T-helper 2 cell treated with Interferon-gamma antibody and Interleukin-4, amounts not matched to agents 5 μg/mL and 100 μg/mL, for 36 hours (primary cell): ENCODE measurements at regions not wholly inside any gene's neighbourhood (a gene's known extent, or its start where the extent isn't known, plus 50 kb on each side); places are given as distances from the start of the nearest gene placed in this dataset.
"Not testable (repeated sequence)": the region's sequence is repeated elsewhere in the genome, so short reads cannot be mapped to it uniquely, and the experiment has no call there.

Experiments
- DNase-seq: peaks from one replicate; pipeline ENCODE4 v3.0.0; 2021; ENCODE audit warnings: low spot score
- H3K27ac Mint-ChIP-seq: one replicate; pipeline ENCODE4 v1.8.0; 2021; ENCODE audit warnings: mild to moderate bottlenecking, mixed read lengths
- H3K27me3 Mint-ChIP-seq: one replicate; pipeline ENCODE4 v1.8.0; 2021; ENCODE audit warnings: low read depth, mixed read lengths
- H3K36me3 Mint-ChIP-seq: one replicate; pipeline ENCODE4 v1.8.0; 2021; ENCODE audit warnings: low read depth, mixed read lengths
- H3K4me1 Mint-ChIP-seq: one replicate; pipeline ENCODE4 v1.8.0; 2021; ENCODE audit warnings: low read depth, mixed read lengths
- H3K4me3 Mint-ChIP-seq: one replicate; pipeline ENCODE4 v1.8.0; 2022; ENCODE audit warnings: mild to moderate bottlenecking, moderate library complexity, mixed read lengths
- H3K9me3 Mint-ChIP-seq: one replicate; pipeline ENCODE4 v1.8.0; 2021; ENCODE audit warnings: mixed read lengths

DNA sequence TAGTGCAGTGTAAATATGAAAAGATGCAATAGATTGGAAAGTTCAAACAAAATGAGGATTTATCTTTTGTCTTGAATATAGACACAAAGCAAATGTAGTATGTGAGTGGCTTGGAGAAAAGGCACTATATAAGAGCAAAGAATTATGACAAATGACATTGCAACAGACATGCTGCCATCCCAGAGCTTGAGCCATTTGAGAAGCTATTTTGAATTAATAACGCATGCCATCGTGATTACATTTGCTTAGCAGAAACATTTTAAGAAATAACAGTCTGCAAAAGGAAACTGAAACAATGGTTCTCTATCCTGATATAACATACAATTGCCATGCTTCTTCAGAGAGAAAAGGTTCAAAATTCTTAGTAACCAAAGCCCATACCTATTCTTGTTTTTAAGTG, 677.1 kb downstream of the ZEB2 start:
- no peaks in the 10 kb centered on the region for H3K9me3 Mint-ChIP-seq
- H3K27ac Mint-ChIP-seq: no peak overlapping the region
- H3K4me3 Mint-ChIP-seq: no peak overlapping the region
- DNase-seq: no peak
- H3K4me1 Mint-ChIP-seq: no peaks in the 10 kb centered on the region
- H3K27me3 Mint-ChIP-seq: peaks cover 14% of the 10 kb centered on the region
- H3K36me3 Mint-ChIP-seq: no peaks in the 10 kb centered on the region

DNA sequence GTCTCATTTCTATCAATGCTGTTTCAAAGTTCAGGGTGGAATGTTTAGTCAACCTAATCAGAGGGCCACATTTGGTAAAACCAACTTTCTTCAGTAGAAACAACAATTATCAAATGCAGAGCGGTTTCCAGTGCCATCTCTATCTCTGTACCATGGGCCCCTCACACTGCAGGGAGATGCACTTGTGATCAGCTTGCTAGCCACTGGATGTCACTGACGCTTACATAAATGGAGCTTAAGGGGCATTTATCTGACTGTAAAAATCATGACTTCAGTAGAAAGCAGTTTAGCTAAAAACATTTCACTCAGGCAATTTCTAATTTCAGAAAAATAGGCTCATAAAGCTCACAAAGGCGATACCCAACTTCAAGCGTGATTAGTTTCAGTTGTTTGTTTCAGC, 678.0 kb downstream of the ZEB2 start:
- H3K27me3 Mint-ChIP-seq: peaks cover 10% of the 10 kb centered on the region
- no peaks in the 10 kb centered on the region for H3K9me3 Mint-ChIP-seq
- no peak overlapping the region for H3K27ac Mint-ChIP-seq
- H3K4me3 Mint-ChIP-seq: no peak overlapping the region
- H3K4me1 Mint-ChIP-seq: no peaks in the 10 kb centered on the region
- no peaks in the 10 kb centered on the region for H3K36me3 Mint-ChIP-seq
- no peak for DNase-seq

DNA sequence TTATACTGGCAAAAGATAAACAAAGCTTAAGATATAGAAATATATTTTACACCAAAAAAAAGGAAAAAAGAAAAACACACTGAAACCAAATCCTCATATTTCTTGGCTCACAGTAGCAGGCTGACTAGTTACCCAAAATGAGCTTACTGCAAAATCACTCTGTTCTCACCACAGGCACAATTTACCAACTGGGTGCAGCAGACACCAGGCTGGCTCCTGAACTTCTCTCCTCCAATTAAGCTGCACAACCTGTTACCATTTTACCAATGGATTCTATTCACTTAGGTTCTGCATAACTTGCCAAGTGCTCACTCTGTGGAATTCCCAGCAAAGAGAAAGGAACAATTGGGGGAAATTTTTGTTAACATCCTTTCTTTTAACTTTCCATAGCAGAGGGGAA, 679.3 kb downstream of the ZEB2 start:
- Mint-ChIP-seq H3K4me3 (no peak overlapping the region), H3K27ac (no peak overlapping the region), H3K9me3 (no peaks in the 10 kb centered on the region), H3K36me3 (no peaks in the 10 kb centered on the region), H3K4me1 (no peaks in the 10 kb centered on the region), H3K27me3 (peaks cover 11% of the 10 kb centered on the region)
- DNase-seq: no peak

DNA sequence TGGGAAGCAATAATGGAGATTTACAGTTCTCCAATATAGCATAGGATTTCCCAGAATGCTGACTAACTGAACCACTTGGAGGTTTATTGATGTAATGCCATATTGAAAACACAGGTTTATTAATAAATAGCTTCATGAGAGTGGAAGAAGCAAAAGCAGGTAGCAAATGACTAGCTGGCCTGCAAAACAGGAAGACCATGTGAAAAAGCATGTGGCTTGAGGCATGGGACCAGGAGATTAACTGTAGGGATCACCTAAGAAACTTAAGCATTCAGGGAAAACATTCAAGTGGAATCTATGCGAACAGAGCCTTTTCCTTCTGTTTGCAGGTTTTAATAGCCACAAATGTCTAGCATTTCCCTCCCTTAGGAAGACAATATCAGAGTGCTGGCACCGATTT, 679.7 kb downstream of the ZEB2 start:
- H3K27ac Mint-ChIP-seq: no peak overlapping the region
- H3K9me3 Mint-ChIP-seq: no peaks in the 10 kb centered on the region
- no peaks in the 10 kb centered on the region for H3K4me1 Mint-ChIP-seq
- H3K4me3 Mint-ChIP-seq: no peak overlapping the region
- no peaks in the 10 kb centered on the region for H3K36me3 Mint-ChIP-seq
- DNase-seq: no peak
- peaks cover 11% of the 10 kb centered on the region for H3K27me3 Mint-ChIP-seq

DNA sequence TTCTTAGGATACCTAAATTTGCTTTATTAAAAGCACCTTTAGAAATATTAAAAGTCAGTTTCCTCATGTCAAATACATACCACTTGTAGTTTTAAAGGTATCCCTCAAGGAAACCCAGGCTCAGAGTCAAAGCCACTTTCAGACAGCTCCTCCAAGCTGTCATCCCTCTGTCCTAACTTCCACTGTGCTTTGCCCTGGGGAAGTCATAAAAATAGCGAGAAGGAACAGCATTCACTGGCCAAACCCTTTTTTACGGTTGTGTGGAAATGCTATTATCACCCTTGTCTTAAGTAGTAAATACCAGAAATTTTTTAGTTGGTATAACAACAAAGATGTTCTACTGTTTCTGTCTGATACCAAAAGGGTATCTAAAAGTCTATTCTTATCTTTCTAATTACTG, 680.5 kb downstream of the ZEB2 start:
- Mint-ChIP-seq H3K9me3 (no peaks in the 10 kb centered on the region), H3K27me3 (peaks cover 13% of the 10 kb centered on the region), H3K36me3 (no peaks in the 10 kb centered on the region), H3K27ac (no peak overlapping the region), H3K4me3 (no peak overlapping the region), H3K4me1 (no peaks in the 10 kb centered on the region)
- no peak for DNase-seq

DNA sequence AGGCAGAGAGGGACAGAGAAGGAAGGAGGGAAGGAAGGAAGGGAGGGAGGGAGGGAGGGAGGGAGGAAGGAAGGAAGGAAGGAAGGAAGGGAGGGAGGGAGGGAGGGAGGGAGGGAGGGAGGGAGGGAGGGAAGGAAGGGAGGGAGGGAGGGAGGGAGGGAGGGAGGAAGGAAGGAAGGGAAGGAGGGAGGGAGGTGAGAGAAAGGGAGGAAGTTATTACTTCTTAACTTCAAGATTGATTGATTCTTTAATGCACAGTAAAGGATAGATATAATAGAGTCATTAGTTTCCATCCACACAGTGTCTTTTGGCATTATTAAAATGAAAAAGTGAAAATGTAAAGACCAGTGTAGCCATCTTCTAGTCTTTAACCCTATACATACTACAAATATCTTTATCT, 682.9 kb downstream of the ZEB2 start:
- H3K4me1 Mint-ChIP-seq, DNase-seq, H3K4me3 Mint-ChIP-seq, H3K27ac Mint-ChIP-seq, H3K9me3 Mint-ChIP-seq, H3K36me3 Mint-ChIP-seq, H3K27me3 Mint-ChIP-seq: not testable (repeated sequence)

DNA sequence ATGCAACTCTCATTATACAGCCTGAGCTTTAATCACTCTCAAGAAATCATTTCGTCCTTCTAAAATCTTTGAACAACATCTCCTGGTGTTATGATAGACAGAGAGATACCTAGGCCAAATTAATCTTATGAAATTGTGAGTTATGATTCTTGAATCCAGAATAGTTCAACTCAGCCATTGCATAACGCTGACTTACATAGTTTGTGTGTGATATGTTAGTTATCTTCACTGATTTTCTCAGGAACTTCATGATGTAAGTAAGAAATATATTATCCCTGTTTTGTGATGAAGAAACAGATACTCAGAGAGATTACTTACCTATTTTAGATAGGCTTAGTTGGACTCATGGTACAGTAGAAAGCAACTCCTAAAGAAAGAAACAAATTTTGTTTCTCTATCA, 684.4 kb downstream of the ZEB2 start:
- H3K4me3 Mint-ChIP-seq: no peak overlapping the region
- H3K4me1 Mint-ChIP-seq: no peaks in the 10 kb centered on the region
- peaks cover 4% of the 10 kb centered on the region for H3K27me3 Mint-ChIP-seq
- no peak overlapping the region for H3K27ac Mint-ChIP-seq
- H3K36me3 Mint-ChIP-seq: no peaks in the 10 kb centered on the region
- no peak for DNase-seq
- no peaks in the 10 kb centered on the region for H3K9me3 Mint-ChIP-seq

DNA sequence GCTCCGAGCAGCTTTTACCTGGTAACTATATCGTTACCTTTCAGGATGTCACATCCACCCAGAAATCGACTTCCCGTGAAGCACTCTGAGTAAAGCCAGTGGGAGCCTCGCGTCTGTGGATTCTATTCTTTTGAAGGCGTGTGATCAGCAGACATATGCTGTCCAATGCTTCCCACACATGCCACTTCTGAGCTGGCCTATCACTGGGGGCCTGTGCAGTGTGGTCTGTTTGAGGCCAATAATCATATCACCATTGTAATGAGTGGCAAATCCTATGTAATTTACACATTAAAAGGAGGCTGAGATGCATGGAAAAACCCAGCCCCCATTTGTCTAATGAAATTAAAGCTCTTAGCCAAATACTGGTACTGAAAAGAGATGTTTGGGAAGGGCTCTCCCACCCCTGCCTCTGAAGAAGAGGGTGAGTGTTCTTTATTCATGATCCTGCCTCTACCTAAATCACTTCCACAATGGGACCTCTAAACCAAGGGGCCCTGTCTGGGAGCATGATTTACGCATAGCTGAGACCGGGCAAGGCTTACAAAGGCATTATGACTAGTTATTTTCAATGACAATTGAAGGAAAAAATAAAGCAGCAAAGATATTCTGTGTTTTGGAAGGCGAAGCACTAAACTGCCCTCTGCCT, 686.8 kb downstream of the ZEB2 start:
- no peak for DNase-seq
- Mint-ChIP-seq H3K36me3 (no peaks in the 10 kb centered on the region), H3K4me1 (no peaks in the 10 kb centered on the region), H3K4me3 (no peak overlapping the region), H3K27ac (no peak overlapping the region), H3K9me3 (no peaks in the 10 kb centered on the region), H3K27me3 (peaks cover 14% of the 10 kb centered on the region)

GRCh38 chr2:143830476-143830875, 689.4 kb downstream of the ZEB2 start:
- Mint-ChIP-seq H3K27me3 (peaks cover 15% of the 10 kb centered on the region), H3K4me1 (no peaks in the 10 kb centered on the region), H3K4me3 (no peak overlapping the region), H3K9me3 (no peaks in the 10 kb centered on the region), H3K36me3 (no peaks in the 10 kb centered on the region), H3K27ac (no peak overlapping the region)
- DNase-seq: no peak

DNA sequence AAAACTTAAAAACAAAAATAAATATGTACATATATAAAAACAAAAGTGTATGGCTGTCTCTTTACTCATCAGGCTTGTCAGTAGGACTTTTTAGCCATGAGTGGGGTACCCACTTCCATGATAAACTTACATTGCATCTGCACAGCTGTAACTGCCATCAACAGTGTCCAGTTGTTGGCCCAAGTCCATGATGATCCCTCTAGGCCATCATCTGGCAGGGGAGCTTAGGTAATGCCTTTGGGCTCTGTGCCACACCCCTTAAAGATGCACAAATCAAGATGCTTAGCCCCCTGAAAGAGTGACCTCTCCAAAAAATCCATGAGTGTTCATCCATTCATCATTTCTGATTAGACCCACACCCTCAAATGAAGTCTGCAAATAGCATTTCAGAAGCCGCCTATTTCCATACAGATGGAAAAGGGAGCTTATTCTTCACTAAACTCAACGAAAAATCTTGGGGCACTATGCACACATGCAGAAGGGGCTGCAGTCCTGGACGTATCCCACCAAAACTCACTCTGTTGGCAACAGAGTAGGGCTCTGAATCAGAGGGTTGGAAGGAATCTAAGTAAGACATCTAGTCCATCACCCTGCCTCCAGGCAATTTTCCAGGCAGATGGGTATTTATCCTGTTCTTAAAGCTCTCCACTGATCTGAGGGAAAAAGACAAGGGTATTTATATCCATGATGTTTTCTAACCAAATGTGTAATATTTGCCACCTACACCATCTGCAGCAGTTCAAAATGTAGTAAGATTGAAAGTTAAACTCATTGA, 691.0 kb downstream of the ZEB2 start:
- no peaks in the 10 kb centered on the region for H3K36me3 Mint-ChIP-seq
- no peaks in the 10 kb centered on the region for H3K4me1 Mint-ChIP-seq
- no peak overlapping the region for H3K4me3 Mint-ChIP-seq
- DNase-seq: no peak
- peaks cover 13% of the 10 kb centered on the region for H3K27me3 Mint-ChIP-seq
- H3K9me3 Mint-ChIP-seq: no peaks in the 10 kb centered on the region
- H3K27ac Mint-ChIP-seq: no peak overlapping the region

DNA sequence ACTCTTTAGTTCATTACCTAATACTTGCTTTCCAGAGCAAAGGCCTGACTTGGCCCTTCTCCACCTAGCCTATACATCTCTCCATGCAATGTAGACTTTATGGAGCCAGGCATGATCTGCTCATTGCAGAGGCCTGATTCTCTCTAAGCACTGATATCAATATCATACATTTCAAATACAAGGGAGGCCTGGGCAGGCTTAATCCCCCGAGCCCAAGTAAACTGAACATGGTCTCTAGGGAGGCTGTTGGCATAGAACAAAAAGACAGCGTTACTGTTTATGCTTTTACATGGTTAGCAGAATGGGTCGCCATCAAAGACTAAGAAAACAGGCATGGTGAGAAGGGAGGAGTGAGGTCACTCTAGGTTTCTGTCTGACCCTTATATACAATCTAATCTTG, 695.1 kb downstream of the ZEB2 start:
- DNase-seq: no peak
- Mint-ChIP-seq H3K27me3 (peaks cover 22% of the 10 kb centered on the region), H3K4me1 (no peaks in the 10 kb centered on the region), H3K36me3 (no peaks in the 10 kb centered on the region), H3K27ac (no peak overlapping the region), H3K9me3 (no peaks in the 10 kb centered on the region), H3K4me3 (no peak overlapping the region)

DNA sequence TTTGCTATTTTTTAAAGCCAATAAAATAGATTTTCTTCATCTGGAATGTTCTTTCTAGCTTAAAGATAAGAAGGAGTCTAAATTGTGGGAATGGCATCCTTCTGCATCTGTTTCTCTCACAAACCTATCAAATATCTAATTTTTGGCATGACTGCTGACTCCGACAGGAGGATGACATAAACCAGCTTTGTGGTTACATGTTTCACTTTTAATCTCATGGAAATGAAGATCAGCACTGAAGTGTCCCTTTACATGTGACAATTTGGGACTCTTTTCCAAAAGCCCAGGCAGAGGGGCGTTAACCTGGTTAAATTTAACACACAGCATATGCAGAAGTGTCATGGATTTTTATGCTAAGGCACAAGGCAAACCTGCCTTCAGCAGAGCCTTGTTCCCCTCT, 694.7 kb downstream of the ARHGAP15 start:
- no peaks in the 10 kb centered on the region for H3K9me3 Mint-ChIP-seq
- peaks cover 17% of the 10 kb centered on the region for H3K27me3 Mint-ChIP-seq
- DNase-seq: no peak
- H3K27ac Mint-ChIP-seq: no peak overlapping the region
- no peaks in the 10 kb centered on the region for H3K4me1 Mint-ChIP-seq
- H3K4me3 Mint-ChIP-seq: no peak overlapping the region
- no peaks in the 10 kb centered on the region for H3K36me3 Mint-ChIP-seq

DNA sequence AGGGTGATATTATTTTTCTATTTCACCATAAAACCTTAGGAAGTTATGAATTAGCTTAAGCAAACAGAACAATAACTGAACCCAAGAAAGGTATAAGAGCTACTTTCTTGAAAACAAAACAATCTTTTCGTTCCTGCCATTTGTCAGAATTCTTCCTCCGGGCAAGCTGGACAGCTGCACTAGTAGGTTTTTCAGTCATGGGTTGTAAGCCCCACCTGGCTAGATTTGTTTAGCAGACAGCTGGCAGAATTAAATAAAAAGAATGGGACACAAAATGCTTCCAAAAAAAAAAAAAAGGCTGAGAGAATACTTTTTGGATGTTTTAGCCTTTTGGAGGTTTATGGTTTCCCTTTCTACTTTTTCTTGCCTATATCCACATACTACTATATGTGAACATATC, 694.1 kb downstream of the ARHGAP15 start:
- no peak overlapping the region for H3K27ac Mint-ChIP-seq
- peaks cover 15% of the 10 kb centered on the region for H3K27me3 Mint-ChIP-seq
- no peaks in the 10 kb centered on the region for H3K9me3 Mint-ChIP-seq
- no peaks in the 10 kb centered on the region for H3K36me3 Mint-ChIP-seq
- no peak overlapping the region for H3K4me3 Mint-ChIP-seq
- no peaks in the 10 kb centered on the region for H3K4me1 Mint-ChIP-seq
- no peak for DNase-seq

GRCh38 chr2:143822736-143823135, 693.5 kb downstream of the ARHGAP15 start:
- no peaks in the 10 kb centered on the region for H3K36me3 Mint-ChIP-seq
- no peak overlapping the region for H3K4me3 Mint-ChIP-seq
- peaks cover 10% of the 10 kb centered on the region for H3K27me3 Mint-ChIP-seq
- no peaks in the 10 kb centered on the region for H3K9me3 Mint-ChIP-seq
- H3K4me1 Mint-ChIP-seq: no peaks in the 10 kb centered on the region
- H3K27ac Mint-ChIP-seq: no peak overlapping the region
- DNase-seq: no peak

- Mint-ChIP-seq H3K36me3 (no peaks in the 10 kb centered on the region), H3K9me3 (no peaks in the 10 kb centered on the region), H3K27ac (no peak overlapping the region), H3K4me1 (no peaks in the 10 kb centered on the region), H3K4me3 (no peak overlapping the region), H3K27me3 (peaks cover 10% of the 10 kb centered on the region)
- DNase-seq: no peak
Measured at GRCh38 chr2:143819764-143820163, 690.5 kb downstream of the ARHGAP15 start.
